ENCODE measurements at regions not wholly inside any gene's neighbourhood (a gene's known extent, or its start where the extent isn't known, plus 50 kb on each side); places are given as distances from the start of the nearest gene placed in this dataset.

DNA sequence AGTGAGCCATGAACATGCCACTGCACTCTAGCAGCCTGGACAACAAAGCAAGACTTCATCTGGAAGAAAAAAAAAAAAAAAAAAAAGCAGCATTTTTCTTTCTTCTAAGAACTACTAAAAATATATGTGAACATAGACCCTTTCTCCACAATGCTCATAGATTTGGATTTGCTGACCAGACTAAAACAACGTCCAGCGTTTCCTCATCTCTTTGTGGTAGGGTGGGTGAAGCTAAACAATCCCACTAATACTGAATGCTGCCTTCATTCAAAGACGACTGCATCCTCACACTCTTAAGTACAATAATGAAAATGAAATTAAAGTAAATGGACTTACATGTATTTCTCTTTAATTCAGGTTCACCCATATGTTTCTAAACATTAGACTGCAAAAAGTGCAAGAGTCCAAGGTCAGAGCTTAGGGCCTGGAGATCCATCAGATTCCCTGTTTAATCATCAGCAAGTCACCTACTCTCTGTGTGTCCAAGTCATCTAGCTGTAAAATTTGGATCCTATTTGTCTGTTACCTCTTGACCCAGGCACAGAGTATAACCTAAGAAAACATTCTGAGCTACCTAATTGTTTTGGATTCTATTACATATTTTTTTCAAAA, 99.4 kb upstream of the NHSL1 start:
- Histone ChIP-seq H2BK5ac (ENCODE audit: low read depth, low read length) (no peak overlapping the region), H3K4me1 (replicated peaks in 1 of 4; ENCODE audit: control insufficient read depth in 3 of 4, insufficient read depth in 4 of 4, low read length in 3 of 4) (peaks cover 0 to 23% (median 11%) of the 10 kb centered on the region in 4 experiments; a peak in 6 of 7 replicates), H3K27ac (ENCODE audit: low read depth, low read length) (no peak overlapping the region), H2AFZ (ENCODE audit: low read length) (no peak overlapping the region), H3K18ac (ENCODE audit: extremely low read depth, low read length) (no peak overlapping the region), H3K23ac (ENCODE audit: insufficient read length) (no peak overlapping the region), H3K4ac (replicated peaks; ENCODE audit: insufficient read length, low read depth, low read length) (no peak overlapping the region), H3K14ac (ENCODE audit: insufficient read length) (no peak overlapping the region), H3K36me3 (ENCODE audit: control insufficient read depth in 2 of 4, insufficient read depth in 4 of 4, low read length in 3 of 4) (no peaks in the 10 kb centered on the region), H2AK5ac (ENCODE audit: low read depth, low read length) (no peak overlapping the region), H2BK120ac (replicated peaks; ENCODE audit: low read depth, low read length) (no peak overlapping the region), H3K4me3 (ENCODE audit: extremely low read depth in 1 of 4, insufficient read depth in 2 of 4, low read depth in 3 of 4, low read length in 4 of 4) (no peak overlapping the region), H4K8ac (ENCODE audit: extremely low read depth, insufficient read depth, low read length) (no peak overlapping the region), H3K4me2 (ENCODE audit: insufficient read depth in 1 of 2, low read depth in 2 of 2, low read length in 2 of 2) (no peak overlapping the region), H2BK15ac (ENCODE audit: low read length) (no peak overlapping the region), H3K9me3 (ENCODE audit: insufficient read depth in 2 of 2, low read depth in 1 of 2, low read length in 1 of 2) (no peaks in the 10 kb centered on the region), H4K5ac (ENCODE audit: insufficient read length, low read depth, low read length) (no peak overlapping the region), H3K23me2 (ENCODE audit: low read depth, low read length) (no peaks in the 10 kb centered on the region), H3K9ac (replicated peaks in 1 of 4; ENCODE audit: extremely low read depth in 1 of 4, low read depth in 3 of 4, low read length in 3 of 4) (no peak overlapping the region), H4K20me1 (replicated peaks in 1 of 2; ENCODE audit: control insufficient read depth in 1 of 2, insufficient read depth in 2 of 2, low read length in 2 of 2) (no peaks in the 10 kb centered on the region), H3K79me2 (ENCODE audit: control insufficient read depth in 1 of 2, insufficient read depth in 2 of 2, low read length in 2 of 2) (0 out of 4 replicates have a peak, but pooled peaks cover 0 to 2% of the 10 kb centered on the region in 2 experiments), H3K56ac (replicated peaks; ENCODE audit: insufficient read length, low read depth, low read length) (no peak overlapping the region), H4K91ac (replicated peaks; ENCODE audit: insufficient read length, low read length) (no peak overlapping the region), H2BK20ac (ENCODE audit: low read length) (no peak overlapping the region), H2BK12ac (ENCODE audit: low read depth, low read length) (no peak overlapping the region), H3K79me1 (ENCODE audit: low read depth, low read length) (no peaks in the 10 kb centered on the region), H3K27me3 (replicated peaks in 1 of 4; ENCODE audit: control insufficient read depth in 3 of 4, extremely low read depth in 1 of 4, insufficient read depth in 3 of 4, low read length in 3 of 4) (no peaks in the 10 kb centered on the region; a peak in 1 of 7 replicates)
- POLR2A ChIA-PET (ENCODE audit: partially characterized antibody) = no interaction called here
- CTCF ChIA-PET (ENCODE audit: partially characterized antibody) = interaction anchor here (0.6 to 1.0 kb wide), 3 partner anchors 12 to 156 kb away, joined by 3 to 4 read pairs (median 3); no protein-coding TSS in a partner anchor
- no peak for DNase-seq (ENCODE audit: low read depth in 1 of 2, low spot score in 2 of 2)
- WGBS, 2 experiments (ENCODE audit: extremely low coverage in 1 of 2, insufficient coverage in 1 of 2, insufficient read length in 1 of 2, insufficient replicate concordance in 2 of 2, low coverage in 1 of 2, low lambda C conversion rate in 2 of 2, missing lambda C conversion rate in 1 of 2) = 84% methylated on average over 3 of the region's 3 CpGs; no CpG with 5 or more reads in 1 of the 2 experiments
- no peak for FAIRE-seq
- TF ChIP-seq HDAC6 (IDR thresholded peaks at IDR 0.05; ENCODE audit: low read depth, low read length) (no peak), TAF7 (optimal IDR thresholded peaks at IDR 0.05; ENCODE audit: borderline replicate concordance, low read depth, low read length) (no peak), RXRA (IDR thresholded peaks at IDR 0.05; ENCODE audit: insufficient read depth, low read depth, low read length) (no peak), CHD2 (IDR thresholded peaks at IDR 0.05; ENCODE audit: low read length) (no peak), CREB1 (IDR thresholded peaks at IDR 0.05) (no peak), SIX5 (IDR thresholded peaks at IDR 0.05; ENCODE audit: low read depth, low read length) (no peak), SIN3A (conservative IDR thresholded peaks at IDR 0.05 in 1 of 2, IDR thresholded peaks at IDR 0.05 in 1 of 2; ENCODE audit: low read depth in 1 of 2, low read length in 2 of 2) (no peak), CTBP2 (IDR thresholded peaks at IDR 0.05; ENCODE audit: borderline replicate concordance, insufficient read depth, insufficient read length, low read length) (no peak), GTF2F1 (IDR thresholded peaks at IDR 0.05; ENCODE audit: borderline replicate concordance, low read depth, low read length) (no peak), TAF1 (IDR thresholded peaks at IDR 0.05; ENCODE audit: low read depth, low read length) (no peak), PHF8 (conservative IDR thresholded peaks at IDR 0.05; ENCODE audit: low read depth, low read length) (no peak), RAD21 (IDR thresholded peaks at IDR 0.05 in 1 of 2, conservative IDR thresholded peaks at IDR 0.05 in 1 of 2; ENCODE audit: low read depth in 2 of 2, low read length in 2 of 2) (no peak)
- TF ChIP-seq, protein P1, sequence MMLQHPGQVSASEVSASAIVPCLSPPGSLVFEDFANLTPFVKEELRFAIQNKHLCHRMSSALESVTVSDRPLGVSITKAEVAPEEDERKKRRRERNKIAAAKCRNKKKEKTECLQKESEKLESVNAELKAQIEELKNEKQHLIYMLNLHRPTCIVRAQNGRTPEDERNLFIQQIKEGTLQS (IDR thresholded peaks at IDR 0.05; ENCODE audit: insufficient read depth, low read depth, low read length) = no peak
